ENCODE measurements at regions not wholly inside any gene's neighbourhood (a gene's known extent, or its start where the extent isn't known, plus 50 kb on each side); places are given as distances from the start of the nearest gene placed in this dataset.

DNA sequence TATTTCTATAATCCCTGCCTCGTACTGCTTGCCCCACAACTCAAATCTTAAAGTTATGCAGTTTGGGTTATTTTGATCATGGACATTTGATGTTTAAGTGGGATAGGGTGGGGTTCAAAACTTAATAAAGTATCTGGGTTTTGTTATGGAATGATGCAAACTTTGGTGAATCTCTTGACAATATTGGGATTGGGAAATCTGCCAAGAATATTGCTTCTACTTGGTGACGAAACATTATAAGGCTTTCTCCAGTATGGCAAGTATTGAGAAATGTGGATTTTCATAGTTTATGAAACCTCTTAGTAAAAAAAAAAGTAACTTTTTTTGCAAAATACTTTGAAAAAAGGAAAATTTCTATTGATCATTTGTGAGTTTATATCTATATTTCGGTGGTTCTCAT is 130.8 kb upstream of the SFRP2 start:
- Histone ChIP-seq H2BK5ac (ENCODE audit: low read depth, low read length) (no peak overlapping the region), H3K9me3 (ENCODE audit: insufficient read depth in 2 of 2, low read depth in 1 of 2, low read length in 1 of 2) (no peaks in the 10 kb centered on the region), H3K56ac (replicated peaks; ENCODE audit: insufficient read length, low read depth, low read length) (no peak overlapping the region), H4K8ac (ENCODE audit: extremely low read depth, insufficient read depth, low read length) (no peak overlapping the region), H4K91ac (replicated peaks; ENCODE audit: insufficient read length, low read length) (no peak overlapping the region), H3K4me2 (ENCODE audit: insufficient read depth in 1 of 2, low read depth in 2 of 2, low read length in 2 of 2) (no peak overlapping the region), H3K4me1 (replicated peaks in 1 of 4; ENCODE audit: control insufficient read depth in 3 of 4, insufficient read depth in 4 of 4, low read length in 3 of 4) (no peaks in the 10 kb centered on the region), H3K79me1 (ENCODE audit: low read depth, low read length) (no peaks in the 10 kb centered on the region), H3K18ac (ENCODE audit: extremely low read depth, low read length) (no peak overlapping the region), H4K5ac (ENCODE audit: insufficient read length, low read depth, low read length) (no peak overlapping the region), H2BK20ac (ENCODE audit: low read length) (no peak overlapping the region), H4K20me1 (replicated peaks in 1 of 2; ENCODE audit: control insufficient read depth in 1 of 2, insufficient read depth in 2 of 2, low read length in 2 of 2) (no peaks in the 10 kb centered on the region), H3K27me3 (replicated peaks in 1 of 4; ENCODE audit: control insufficient read depth in 3 of 4, extremely low read depth in 1 of 4, insufficient read depth in 3 of 4, low read length in 3 of 4) (peaks cover 0 to 1% (median 0%) of the 10 kb centered on the region in 4 experiments; a peak in 1 of 7 replicates), H2BK15ac (ENCODE audit: low read length) (no peak overlapping the region), H2BK120ac (replicated peaks; ENCODE audit: low read depth, low read length) (no peak overlapping the region), H3K27ac (ENCODE audit: low read depth, low read length) (no peak overlapping the region), H2AFZ (ENCODE audit: low read length) (no peak overlapping the region), H3K9ac (replicated peaks in 1 of 4; ENCODE audit: extremely low read depth in 1 of 4, low read depth in 3 of 4, low read length in 3 of 4) (no peak overlapping the region), H3K4ac (replicated peaks; ENCODE audit: insufficient read length, low read depth, low read length) (no peak overlapping the region), H3K23ac (ENCODE audit: insufficient read length) (no peak overlapping the region), H3K14ac (ENCODE audit: insufficient read length) (no peak overlapping the region), H3K36me3 (ENCODE audit: control insufficient read depth in 2 of 4, insufficient read depth in 4 of 4, low read length in 3 of 4) (no peaks in the 10 kb centered on the region), H2BK12ac (ENCODE audit: low read depth, low read length) (no peak overlapping the region), H3K23me2 (ENCODE audit: low read depth, low read length) (no peaks in the 10 kb centered on the region), H3K79me2 (ENCODE audit: control insufficient read depth in 1 of 2, insufficient read depth in 2 of 2, low read length in 2 of 2) (no peaks in the 10 kb centered on the region), H3K4me3 (ENCODE audit: extremely low read depth in 1 of 4, insufficient read depth in 2 of 4, low read depth in 3 of 4, low read length in 4 of 4) (no peak overlapping the region), H2AK5ac (ENCODE audit: low read depth, low read length) (no peak overlapping the region)
- ChIA-PET POLR2A (ENCODE audit: partially characterized antibody) (no interaction called here), CTCF (ENCODE audit: partially characterized antibody) (no interaction called here)
- WGBS, 2 experiments (ENCODE audit: extremely low coverage in 1 of 2, insufficient coverage in 1 of 2, insufficient read length in 1 of 2, insufficient replicate concordance in 2 of 2, low coverage in 1 of 2, low lambda C conversion rate in 2 of 2, missing lambda C conversion rate in 1 of 2) = 95% methylated on average over 3 of the region's 3 CpGs; no CpG with 5 or more reads in 1 of the 2 experiments
- FAIRE-seq (no peak), DNase-seq (ENCODE audit: low read depth in 1 of 2, low spot score in 2 of 2) (no peak)
- no peak for TF ChIP-seq KDM4A (IDR thresholded peaks at IDR 0.05; ENCODE audit: low read depth, low read length, severe bottlenecking)
- no peak for TF ChIP-seq HDAC2 (IDR thresholded peaks at IDR 0.05; ENCODE audit: borderline replicate concordance in 1 of 2, low read depth in 2 of 2, low read length in 2 of 2)
- TF ChIP-seq CHD2 (IDR thresholded peaks at IDR 0.05; ENCODE audit: low read length) = no peak
- TF ChIP-seq CBX5 (IDR thresholded peaks at IDR 0.05; ENCODE audit: low read depth, low read length) = no peak
- no peak for TF ChIP-seq CEBPB (IDR thresholded peaks at IDR 0.05; ENCODE audit: low read depth, low read length)
- no peak for TF ChIP-seq TCF12 (IDR thresholded peaks at IDR 0.05; ENCODE audit: low read depth, low read length)
- TF ChIP-seq FOSL1 (IDR thresholded peaks at IDR 0.05; ENCODE audit: insufficient read depth, low read depth, low read length) = no peak
- TF ChIP-seq BCL11A (IDR thresholded peaks at IDR 0.05; ENCODE audit: low read depth in 2 of 2, low read length in 2 of 2) = no peak
- no peak for TF ChIP-seq HDAC6 (IDR thresholded peaks at IDR 0.05; ENCODE audit: low read depth, low read length)
- no peak for TF ChIP-seq NANOG (IDR thresholded peaks at IDR 0.05; ENCODE audit: insufficient read depth, low read depth, low read length, poor library complexity, severe bottlenecking)
- no peak for TF ChIP-seq POU5F1 (IDR thresholded peaks at IDR 0.05; ENCODE audit: low read depth, low read length)
- no peak for TF ChIP-seq BACH1 (IDR thresholded peaks at IDR 0.05; ENCODE audit: low read length)
- TF ChIP-seq RAD21 (IDR thresholded peaks at IDR 0.05 in 1 of 2, conservative IDR thresholded peaks at IDR 0.05 in 1 of 2; ENCODE audit: low read depth in 2 of 2, low read length in 2 of 2) = no peak
- no peak for TF ChIP-seq SAP30 (IDR thresholded peaks at IDR 0.05; ENCODE audit: insufficient read depth, insufficient replicate concordance, low read length)

All from H1 (cell line).